CD4-positive, alpha-beta T cell treated with Interleukin-4 for 4 hours (primary cell): ENCODE measurements at regions not wholly inside any gene's neighbourhood (a gene's known extent, or its start where the extent isn't known, plus 50 kb on each side); places are given as distances from the start of the nearest gene placed in this dataset.

ENCODE experiments used
- DNase-seq: peaks from one replicate; pipeline ENCODE4 v3.0.0-alpha.2; 2020

GRCh38 chr9:106724566-106724965, 138.4 kb upstream of the ZNF462 start:
- DNase-seq, result no peak

- no peak for DNase-seq
Observed at GRCh38 chr9:106726070-106726815, 136.7 kb upstream of the ZNF462 start.

GRCh38 chr9:106727969-106728368, 135.0 kb upstream of the ZNF462 start:
- DNase-seq, result no peak

- DNase-seq, result no peak
Observed at GRCh38 chr9:106728860-106729259, 134.1 kb upstream of the ZNF462 start.

- no peak for DNase-seq
Observed at GRCh38 chr9:106731910-106732309, 131.1 kb upstream of the ZNF462 start.

GRCh38 chr9:106733828-106734380, 129.1 kb upstream of the ZNF462 start:
- DNase-seq, result no peak

- DNase-seq, result no peak
Observed at GRCh38 chr9:106737516-106737915, 125.5 kb upstream of the ZNF462 start.

GRCh38 chr9:106738109-106738508, 124.9 kb upstream of the ZNF462 start:
- no peak for DNase-seq

- no peak for DNase-seq
Observed at GRCh38 chr9:106745457-106745856, 117.5 kb upstream of the ZNF462 start.

GRCh38 chr9:106745876-106746275, 117.1 kb upstream of the ZNF462 start:
- DNase-seq, result no peak

- no peak for DNase-seq
Observed at GRCh38 chr9:106751681-106752080, 111.3 kb upstream of the ZNF462 start.

GRCh38 chr9:106752581-106752980, 110.4 kb upstream of the ZNF462 start:
- DNase-seq, result no peak

- DNase-seq, result peak; percentile 5
Observed at GRCh38 chr9:106753155-106753671, 109.8 kb upstream of the ZNF462 start.

- DNase-seq, result no peak
Observed at GRCh38 chr9:106755736-106756135, 107.2 kb upstream of the ZNF462 start.

- no peak for DNase-seq
Observed at GRCh38 chr9:106757514-106757913, 105.5 kb upstream of the ZNF462 start.

- no peak for DNase-seq
Observed at GRCh38 chr9:106758911-106759310, 104.1 kb upstream of the ZNF462 start.

- DNase-seq, result no peak
Observed at GRCh38 chr9:106761493-106761892, 101.5 kb upstream of the ZNF462 start.

GRCh38 chr9:106766616-106767015, 96.3 kb upstream of the ZNF462 start:
- no peak for DNase-seq

- no peak for DNase-seq
Observed at GRCh38 chr9:106769331-106769730, 93.6 kb upstream of the ZNF462 start.

- DNase-seq, result no peak
Observed at GRCh38 chr9:106771608-106772007, 91.4 kb upstream of the ZNF462 start.

GRCh38 chr9:106772523-106773290, 90.3 kb upstream of the ZNF462 start:
- DNase-seq, result no peak

- no peak for DNase-seq
Observed at GRCh38 chr9:106773750-106774149, 89.2 kb upstream of the ZNF462 start.

- no peak for DNase-seq
Observed at GRCh38 chr9:106775960-106776359, 87.0 kb upstream of the ZNF462 start.

- DNase-seq, result no peak
Observed at GRCh38 chr9:106779796-106780195, 83.2 kb upstream of the ZNF462 start.
